ENCODE measurements at regions not wholly inside any gene's neighbourhood (a gene's known extent, or its start where the extent isn't known, plus 50 kb on each side); places are given as distances from the start of the nearest gene placed in this dataset.

DNA sequence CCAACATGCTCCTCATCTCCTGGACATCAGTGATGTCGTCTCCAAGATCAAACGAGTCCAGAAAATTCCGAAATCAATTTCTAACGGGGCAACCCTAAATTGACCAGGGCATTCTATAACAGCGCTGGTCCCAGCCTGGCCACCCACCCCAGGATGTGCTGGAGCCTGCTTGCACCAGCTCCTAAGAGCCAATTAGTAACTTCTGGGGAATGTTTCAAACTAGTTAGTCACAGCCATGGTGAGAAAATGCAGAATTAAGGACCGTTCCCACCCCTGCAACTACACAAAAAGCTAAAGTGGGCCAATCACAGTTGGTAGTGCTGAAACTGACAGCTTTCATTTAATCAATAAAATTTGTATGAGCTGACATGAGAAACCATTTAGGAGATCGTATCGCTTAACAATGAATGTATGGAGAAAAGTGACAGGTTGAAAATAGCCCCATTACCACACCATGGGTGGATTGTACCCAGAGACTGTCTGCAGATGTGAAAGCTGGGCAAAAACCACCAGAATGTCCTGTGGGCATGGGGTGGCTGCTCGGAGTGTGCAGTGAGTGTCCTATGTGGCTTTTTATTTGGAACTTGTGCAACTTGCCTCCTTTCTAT, 165.7 kb upstream of the AFDN start:
- Histone ChIP-seq H3K4me2 (ENCODE audit: low read length) (no peak overlapping the region), H3K27ac (no peak overlapping the region), H3K4me3 (ENCODE audit: low read depth, low read length) (no peak overlapping the region), H2AFZ (no peak overlapping the region), H3K9ac (no peak overlapping the region), H3K79me2 (no peaks in the 10 kb centered on the region), H3K9me3 (ENCODE audit: control insufficient read depth, low read length) (no peaks in the 10 kb centered on the region), H3K36me3 (ENCODE audit: control insufficient read depth, insufficient read depth, low read length) (no peaks in the 10 kb centered on the region), H3K27me3 (ENCODE audit: control insufficient read depth, insufficient read depth, low read length) (no peaks in the 10 kb centered on the region), H3K4me1 (no peaks in the 10 kb centered on the region)
- TF ChIP-seq, protein P1, sequence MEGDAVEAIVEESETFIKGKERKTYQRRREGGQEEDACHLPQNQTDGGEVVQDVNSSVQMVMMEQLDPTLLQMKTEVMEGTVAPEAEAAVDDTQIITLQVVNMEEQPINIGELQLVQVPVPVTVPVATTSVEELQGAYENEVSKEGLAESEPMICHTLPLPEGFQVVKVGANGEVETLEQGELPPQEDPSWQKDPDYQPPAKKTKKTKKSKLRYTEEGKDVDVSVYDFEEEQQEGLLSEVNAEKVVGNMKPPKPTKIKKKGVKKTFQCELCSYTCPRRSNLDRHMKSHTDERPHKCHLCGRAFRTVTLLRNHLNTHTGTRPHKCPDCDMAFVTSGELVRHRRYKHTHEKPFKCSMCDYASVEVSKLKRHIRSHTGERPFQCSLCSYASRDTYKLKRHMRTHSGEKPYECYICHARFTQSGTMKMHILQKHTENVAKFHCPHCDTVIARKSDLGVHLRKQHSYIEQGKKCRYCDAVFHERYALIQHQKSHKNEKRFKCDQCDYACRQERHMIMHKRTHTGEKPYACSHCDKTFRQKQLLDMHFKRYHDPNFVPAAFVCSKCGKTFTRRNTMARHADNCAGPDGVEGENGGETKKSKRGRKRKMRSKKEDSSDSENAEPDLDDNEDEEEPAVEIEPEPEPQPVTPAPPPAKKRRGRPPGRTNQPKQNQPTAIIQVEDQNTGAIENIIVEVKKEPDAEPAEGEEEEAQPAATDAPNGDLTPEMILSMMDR (IDR thresholded peaks at IDR 0.05), result no peak

GRCh38 chr6:167661552-167662044, 165.1 kb upstream of the AFDN start:
- H3K9ac ChIP-seq, result no peak overlapping the region
- H3K4me2 ChIP-seq (ENCODE audit: low read length), result no peak overlapping the region
- H3K4me1 ChIP-seq, result no peaks in the 10 kb centered on the region
- no peak overlapping the region for H2AFZ ChIP-seq
- no peak overlapping the region for H3K4me3 ChIP-seq (ENCODE audit: low read depth, low read length)
- no peaks in the 10 kb centered on the region for H3K9me3 ChIP-seq (ENCODE audit: control insufficient read depth, low read length)
- H3K27ac ChIP-seq, result no peak overlapping the region
- no peaks in the 10 kb centered on the region for H3K27me3 ChIP-seq (ENCODE audit: control insufficient read depth, insufficient read depth, low read length)
- H3K79me2 ChIP-seq, result no peaks in the 10 kb centered on the region
- TF ChIP-seq, protein P1 (IDR thresholded peaks at IDR 0.05), result no peak
- no peaks in the 10 kb centered on the region for H3K36me3 ChIP-seq (ENCODE audit: control insufficient read depth, insufficient read depth, low read length)

GRCh38 chr6:167662075-167662880, 164.4 kb upstream of the AFDN start:
- no peak overlapping the region for H2AFZ ChIP-seq
- no peak overlapping the region for H3K9ac ChIP-seq
- H3K27me3 ChIP-seq (ENCODE audit: control insufficient read depth, insufficient read depth, low read length), result no peaks in the 10 kb centered on the region
- no peak overlapping the region for H3K4me3 ChIP-seq (ENCODE audit: low read depth, low read length)
- H3K79me2 ChIP-seq, result no peaks in the 10 kb centered on the region
- H3K27ac ChIP-seq, result no peak overlapping the region
- H3K4me1 ChIP-seq, result no peaks in the 10 kb centered on the region
- H3K4me2 ChIP-seq (ENCODE audit: low read length), result no peak overlapping the region
- TF ChIP-seq, protein P1 (IDR thresholded peaks at IDR 0.05), result no peak
- H3K36me3 ChIP-seq (ENCODE audit: control insufficient read depth, insufficient read depth, low read length), result no peaks in the 10 kb centered on the region
- no peaks in the 10 kb centered on the region for H3K9me3 ChIP-seq (ENCODE audit: control insufficient read depth, low read length)

DNA sequence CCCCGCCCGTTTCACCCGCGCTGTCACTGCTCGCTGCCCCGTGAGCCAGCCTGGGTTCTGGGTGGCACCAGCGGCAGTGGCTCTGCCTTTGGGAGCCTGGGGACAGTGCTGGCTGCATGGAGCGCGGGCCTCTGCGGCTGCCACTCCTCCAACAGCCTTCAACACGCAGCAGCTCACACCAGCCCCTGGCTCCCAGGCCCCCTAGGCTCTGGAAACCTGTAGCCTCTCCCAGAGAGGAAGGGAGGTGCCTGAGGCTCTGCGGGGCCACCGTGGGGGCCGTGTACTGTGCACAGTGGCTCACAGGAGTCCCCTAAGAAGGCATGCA, 163.9 kb upstream of the AFDN start:
- H3K9me3 ChIP-seq (ENCODE audit: control insufficient read depth, low read length), result no peaks in the 10 kb centered on the region
- H3K27ac ChIP-seq, result no peak overlapping the region

More for the DNA sequence above, 163.9 kb upstream of the AFDN start:
- Histone ChIP-seq H3K4me1 (no peaks in the 10 kb centered on the region), H3K36me3 (ENCODE audit: control insufficient read depth, insufficient read depth, low read length) (no peaks in the 10 kb centered on the region), H3K9ac (no peak overlapping the region), H3K4me2 (ENCODE audit: low read length) (no peak overlapping the region), H3K79me2 (no peaks in the 10 kb centered on the region), H3K27me3 (ENCODE audit: control insufficient read depth, insufficient read depth, low read length) (no peaks in the 10 kb centered on the region), H2AFZ (no peak overlapping the region), H3K4me3 (ENCODE audit: low read depth, low read length) (no peak overlapping the region)
- TF ChIP-seq, protein P1 (IDR thresholded peaks at IDR 0.05), result no peak
